HL-60 (cell line): ENCODE measurements at regions not wholly inside any gene's neighbourhood (a gene's known extent, or its start where the extent isn't known, plus 50 kb on each side); places are given as distances from the start of the nearest gene placed in this dataset.

ENCODE experiments used
- GABPA ChIP-seq: IDR thresholded peaks from 2 replicates; pipeline ENCODE4 v1.6.1; 2012; ENCODE audit warnings: low read depth
- POLR2AphosphoS5 ChIP-seq: IDR thresholded peaks from 2 replicates; pipeline ENCODE4 v1.6.1; 2012; ENCODE audit warnings: low read depth
- REST ChIP-seq: IDR thresholded peaks from 2 replicates; pipeline ENCODE4 v1.6.1; 2012; ENCODE audit warnings: low read depth; ENCODE audit not compliant: insufficient replicate concordance
- SPI1 ChIP-seq: IDR thresholded peaks from 2 replicates; pipeline ENCODE4 v1.6.1; 2012; ENCODE audit warnings: low read depth, mild to moderate bottlenecking, borderline replicate concordance
- TF ChIP-seq, protein P1 (sequence below): IDR thresholded peaks from one replicate; pipeline ENCODE4 v1.5.1; 2011; ENCODE audit warnings: low read length, control low read depth, inconsistent platforms; ENCODE audit not compliant: insufficient read depth

DNA sequence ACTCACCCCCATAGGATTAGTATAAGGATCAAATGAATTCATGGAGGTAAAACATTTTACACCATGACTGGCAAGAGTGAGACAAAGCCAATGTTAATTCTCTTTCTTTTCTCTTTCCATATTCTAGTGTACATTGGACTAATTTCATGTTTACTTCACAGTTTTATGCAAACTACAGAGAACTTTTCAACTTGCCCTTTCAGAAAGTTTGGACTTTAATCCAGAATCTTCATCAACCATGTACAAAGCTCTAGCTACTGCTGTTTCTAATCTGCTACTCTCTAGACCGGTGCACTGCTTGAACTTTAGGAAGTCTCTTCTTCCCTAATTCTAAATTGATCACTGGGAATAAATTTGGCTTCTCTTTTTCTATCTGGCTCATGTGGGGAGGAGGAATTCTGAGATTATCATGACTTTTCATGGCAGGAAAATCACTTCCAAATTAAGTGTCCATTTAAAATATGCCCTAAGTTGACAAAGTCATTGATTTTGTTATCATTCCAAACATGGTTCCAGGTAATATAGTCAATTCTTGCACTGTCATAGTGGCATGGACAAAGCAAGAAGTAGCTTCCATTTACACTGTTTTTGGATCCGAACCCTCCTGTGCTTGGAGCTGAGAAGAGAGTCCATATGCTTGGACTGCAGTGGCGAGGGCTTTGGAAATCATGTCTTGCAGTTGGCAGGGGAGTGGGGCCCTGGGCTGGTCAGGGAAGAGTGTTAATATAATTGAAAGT, 903.3 kb downstream of the CCSER2 start:
- TF ChIP-seq, protein P1, sequence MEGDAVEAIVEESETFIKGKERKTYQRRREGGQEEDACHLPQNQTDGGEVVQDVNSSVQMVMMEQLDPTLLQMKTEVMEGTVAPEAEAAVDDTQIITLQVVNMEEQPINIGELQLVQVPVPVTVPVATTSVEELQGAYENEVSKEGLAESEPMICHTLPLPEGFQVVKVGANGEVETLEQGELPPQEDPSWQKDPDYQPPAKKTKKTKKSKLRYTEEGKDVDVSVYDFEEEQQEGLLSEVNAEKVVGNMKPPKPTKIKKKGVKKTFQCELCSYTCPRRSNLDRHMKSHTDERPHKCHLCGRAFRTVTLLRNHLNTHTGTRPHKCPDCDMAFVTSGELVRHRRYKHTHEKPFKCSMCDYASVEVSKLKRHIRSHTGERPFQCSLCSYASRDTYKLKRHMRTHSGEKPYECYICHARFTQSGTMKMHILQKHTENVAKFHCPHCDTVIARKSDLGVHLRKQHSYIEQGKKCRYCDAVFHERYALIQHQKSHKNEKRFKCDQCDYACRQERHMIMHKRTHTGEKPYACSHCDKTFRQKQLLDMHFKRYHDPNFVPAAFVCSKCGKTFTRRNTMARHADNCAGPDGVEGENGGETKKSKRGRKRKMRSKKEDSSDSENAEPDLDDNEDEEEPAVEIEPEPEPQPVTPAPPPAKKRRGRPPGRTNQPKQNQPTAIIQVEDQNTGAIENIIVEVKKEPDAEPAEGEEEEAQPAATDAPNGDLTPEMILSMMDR = no peak
- TF ChIP-seq REST (no peak), POLR2AphosphoS5 (no peak), SPI1 (no peak), GABPA (no peak)
